Adipocyte (in vitro differentiated cells): ENCODE measurements at regions not wholly inside any gene's neighbourhood (a gene's known extent, or its start where the extent isn't known, plus 50 kb on each side); places are given as distances from the start of the nearest gene placed in this dataset.
A peak's percentile ranks its signal among the peaks of the same experiment; 100 is the strongest.
"Not testable (repeated sequence)": the region's sequence is repeated elsewhere in the genome, so short reads cannot be mapped to it uniquely, and the experiment has no call there.

Experiments
- DNase-seq: peaks from one replicate; pipeline ENCODE4 v3.0.0-alpha.2; 2015; ENCODE audit warnings: low read depth
- H3K27me3 ChIP-seq: replicated peaks from 2 replicates; pipeline ENCODE4 v1.7.0; 2013; ENCODE audit warnings: mild to moderate bottlenecking, low read length, moderate library complexity; ENCODE audit not compliant: control insufficient read depth, insufficient read depth
- H3K36me3 ChIP-seq: 2 replicates; pipeline ENCODE4 v1.7.0; 2013; ENCODE audit warnings: low read length, mild to moderate bottlenecking, moderate library complexity; ENCODE audit not compliant: control insufficient read depth, insufficient read depth, severe bottlenecking
- H3K4me1 ChIP-seq: 2 replicates; pipeline ENCODE4 v1.7.0; 2013; ENCODE audit warnings: mild to moderate bottlenecking, low read length, moderate library complexity; ENCODE audit not compliant: control insufficient read depth, insufficient read depth
- H3K4me3 ChIP-seq: 2 replicates; pipeline ENCODE4 v1.7.0; 2013; ENCODE audit warnings: mild to moderate bottlenecking, low read length, moderate library complexity
- H3K9ac ChIP-seq: 2 replicates; pipeline ENCODE4 v1.7.0; 2013; ENCODE audit warnings: mild to moderate bottlenecking, low read length, moderate library complexity
- H3K9me3 ChIP-seq: 2 replicates; pipeline ENCODE4 v1.7.0; 2013; ENCODE audit warnings: mild to moderate bottlenecking, low read length, moderate library complexity; ENCODE audit not compliant: control insufficient read depth

GRCh38 chr6:22778438-22778837 is 209.1 kb downstream of the HDGFL1 start:
- not testable (repeated sequence) for H3K36me3 ChIP-seq, DNase-seq, H3K9ac ChIP-seq, H3K4me1 ChIP-seq, H3K27me3 ChIP-seq, H3K4me3 ChIP-seq
- H3K9me3 ChIP-seq, result peaks cover 24% of the 10 kb centered on the region

GRCh38 chr6:22779062-22779461 is 209.7 kb downstream of the HDGFL1 start:
- Histone ChIP-seq H3K9ac (no peak overlapping the region), H3K4me3 (no peak overlapping the region), H3K4me1 (no peaks in the 10 kb centered on the region), H3K36me3 (no peaks in the 10 kb centered on the region), H3K9me3 (peaks cover 24% of the 10 kb centered on the region), H3K27me3 (no peaks in the 10 kb centered on the region)
- DNase-seq, result no peak

GRCh38 chr6:22783931-22784330 is 214.6 kb downstream of the HDGFL1 start:
- no peaks in the 10 kb centered on the region for H3K36me3 ChIP-seq
- peak; percentile 4 for DNase-seq
- peaks cover 9% of the 10 kb centered on the region for H3K9me3 ChIP-seq
- no peak overlapping the region for H3K9ac ChIP-seq
- no peaks in the 10 kb centered on the region for H3K4me1 ChIP-seq
- no peak overlapping the region for H3K4me3 ChIP-seq
- no peaks in the 10 kb centered on the region for H3K27me3 ChIP-seq

- Histone ChIP-seq H3K4me3 (no peak overlapping the region), H3K27me3 (no peaks in the 10 kb centered on the region), H3K36me3 (no peaks in the 10 kb centered on the region), H3K4me1 (no peaks in the 10 kb centered on the region), H3K9ac (no peak overlapping the region), H3K9me3 (peaks cover under 1% of the 10 kb centered on the region)
- peak; percentile 34 for DNase-seq
These were observed 215.4 kb downstream of the HDGFL1 start for GRCh38 chr6:22784601-22785410.

- Histone ChIP-seq H3K4me1 (no peaks in the 10 kb centered on the region), H3K36me3 (no peaks in the 10 kb centered on the region), H3K9ac (no peak overlapping the region), H3K9me3 (no peaks in the 10 kb centered on the region), H3K27me3 (no peaks in the 10 kb centered on the region), H3K4me3 (no peak overlapping the region)
- DNase-seq, result no peak
These were observed 218.7 kb downstream of the HDGFL1 start for GRCh38 chr6:22788038-22788437.

GRCh38 chr6:22789315-22789714 is 219.9 kb downstream of the HDGFL1 start:
- H3K4me1 ChIP-seq, result no peaks in the 10 kb centered on the region
- no peak overlapping the region for H3K4me3 ChIP-seq
- no peak for DNase-seq
- H3K27me3 ChIP-seq, result no peaks in the 10 kb centered on the region
- peaks cover 1% of the 10 kb centered on the region for H3K9me3 ChIP-seq
- no peak overlapping the region for H3K9ac ChIP-seq
- H3K36me3 ChIP-seq, result no peaks in the 10 kb centered on the region

- no peaks in the 10 kb centered on the region for H3K4me1 ChIP-seq
- H3K4me3 ChIP-seq, result peak overlapping the region; percentile 10
- H3K9ac ChIP-seq, result no peak overlapping the region
- no peak for DNase-seq
- H3K27me3 ChIP-seq, result no peaks in the 10 kb centered on the region
- no peaks in the 10 kb centered on the region for H3K36me3 ChIP-seq
- H3K9me3 ChIP-seq, result peaks cover 14% of the 10 kb centered on the region
These were observed 225.5 kb downstream of the HDGFL1 start for GRCh38 chr6:22794844-22795243.

GRCh38 chr6:22800451-22800850 is 231.1 kb downstream of the HDGFL1 start:
- Histone ChIP-seq H3K9ac (no peak overlapping the region), H3K9me3 (peaks cover 2% of the 10 kb centered on the region), H3K4me3 (no peak overlapping the region), H3K4me1 (no peaks in the 10 kb centered on the region), H3K36me3 (no peaks in the 10 kb centered on the region), H3K27me3 (no peaks in the 10 kb centered on the region)
- DNase-seq, result no peak

GRCh38 chr6:22801831-22802230 is 232.5 kb downstream of the HDGFL1 start:
- DNase-seq, result no peak
- Histone ChIP-seq H3K9me3 (no peaks in the 10 kb centered on the region), H3K27me3 (no peaks in the 10 kb centered on the region), H3K36me3 (no peaks in the 10 kb centered on the region), H3K9ac (no peak overlapping the region), H3K4me3 (no peak overlapping the region), H3K4me1 (no peaks in the 10 kb centered on the region)

- no peaks in the 10 kb centered on the region for H3K4me1 ChIP-seq
- no peak overlapping the region for H3K9ac ChIP-seq
- H3K4me3 ChIP-seq, result no peak overlapping the region
- H3K9me3 ChIP-seq, result no peaks in the 10 kb centered on the region
- no peaks in the 10 kb centered on the region for H3K27me3 ChIP-seq
- H3K36me3 ChIP-seq, result no peaks in the 10 kb centered on the region
- no peak for DNase-seq
These were observed 235.4 kb downstream of the HDGFL1 start for GRCh38 chr6:22804620-22805261.

GRCh38 chr6:22807261-22807660 is 237.9 kb downstream of the HDGFL1 start:
- Histone ChIP-seq H3K9me3 (no peaks in the 10 kb centered on the region), H3K36me3 (no peaks in the 10 kb centered on the region), H3K27me3 (no peaks in the 10 kb centered on the region), H3K9ac (no peak overlapping the region), H3K4me3 (no peak overlapping the region), H3K4me1 (no peaks in the 10 kb centered on the region)
- no peak for DNase-seq
